GM18909 (cell line): ENCODE measurements at regions not wholly inside any gene's neighbourhood (a gene's known extent, or its start where the extent isn't known, plus 50 kb on each side); places are given as distances from the start of the nearest gene placed in this dataset.
"Not testable (repeated sequence)": the region's sequence is repeated elsewhere in the genome, so short reads cannot be mapped to it uniquely, and the experiment has no call there.

Source experiments
- ATAC-seq: cut with Tn5 transposase; IDR thresholded peaks from one replicate; pipeline ENCODE4 v1.9.1; 2021; ENCODE audit warnings: mild to moderate bottlenecking; ENCODE audit not compliant: unreplicated experiment, poor library complexity

- no peak for ATAC-seq
Measured at GRCh38 chr12:89831310-89832095, 122.9 kb upstream of the ATP2B1 start.

- no peak for ATAC-seq
Measured at GRCh38 chr12:89829434-89829975, 120.9 kb upstream of the ATP2B1 start.

GRCh38 chr12:89828575-89828974 is 119.9 kb upstream of the ATP2B1 start:
- no peak for ATAC-seq

- no peak for ATAC-seq
Measured at GRCh38 chr12:89827592-89827991, 119.0 kb upstream of the ATP2B1 start.

- ATAC-seq: no peak
Measured at GRCh38 chr12:89826468-89826867, 117.8 kb upstream of the ATP2B1 start.

- ATAC-seq: no peak
Measured at GRCh38 chr12:89825591-89826449, 117.2 kb upstream of the ATP2B1 start.

- ATAC-seq: no peak
Measured at GRCh38 chr12:89824822-89825221, 116.2 kb upstream of the ATP2B1 start.

GRCh38 chr12:89822992-89823391 is 114.4 kb upstream of the ATP2B1 start:
- not testable (repeated sequence) for ATAC-seq

- ATAC-seq: peak; percentile 75
Measured at GRCh38 chr12:89821896-89822295, 113.3 kb upstream of the ATP2B1 start.

- ATAC-seq: no peak
Measured at GRCh38 chr12:89817501-89818226, 109.0 kb upstream of the ATP2B1 start.

- no peak for ATAC-seq
Measured at GRCh38 chr12:89815225-89815624, 106.6 kb upstream of the ATP2B1 start.

- ATAC-seq: no peak
Measured at GRCh38 chr12:89803412-89803811, 94.8 kb upstream of the ATP2B1 start.

GRCh38 chr12:89801284-89801683 is 92.6 kb upstream of the ATP2B1 start:
- no peak for ATAC-seq

GRCh38 chr12:89800435-89800834 is 91.8 kb upstream of the ATP2B1 start:
- ATAC-seq: no peak

GRCh38 chr12:89799316-89799715 is 90.7 kb upstream of the ATP2B1 start:
- no peak for ATAC-seq

GRCh38 chr12:89797436-89797835 is 88.8 kb upstream of the ATP2B1 start:
- no peak for ATAC-seq

- ATAC-seq: no peak
Measured at GRCh38 chr12:89796798-89797382, 88.3 kb upstream of the ATP2B1 start.

- no peak for ATAC-seq
Measured at GRCh38 chr12:89793946-89794345, 85.3 kb upstream of the ATP2B1 start.

- no peak for ATAC-seq
Measured at GRCh38 chr12:89791286-89791685, 82.6 kb upstream of the ATP2B1 start.

- ATAC-seq: peak; percentile 94
Measured at GRCh38 chr12:89789862-89790261, 81.2 kb upstream of the ATP2B1 start.
